HAP-1 (cell line): ENCODE measurements at regions not wholly inside any gene's neighbourhood (a gene's known extent, or its start where the extent isn't known, plus 50 kb on each side); places are given as distances from the start of the nearest gene placed in this dataset.

ENCODE experiments used
- DNase-seq, 2 experiments: peaks; one replicate each; pipeline ENCODE4 v3.0.0-alpha.2; 2016 to 2020; ENCODE audit warnings: low spot score in 2 of 2
- H3K27me3 ChIP-seq: fragments of 250-450 bp; sonication (Bioruptor Pico); 2 replicates; pipeline ENCODE4 v1.5.1; 2020; ENCODE audit warnings: low read depth, mild to moderate bottlenecking, moderate library complexity
- H3K36me3 ChIP-seq: fragments of 250-450 bp; sonication (Bioruptor Pico); replicated peaks from 2 replicates; pipeline ENCODE4 v1.5.1; 2020; ENCODE audit warnings: mild to moderate bottlenecking
- H3K4me1 ChIP-seq: fragments of 250-450 bp; sonication (Bioruptor Pico); 2 replicates; pipeline ENCODE4 v1.5.1; 2020; ENCODE audit warnings: mild to moderate bottlenecking
- H3K4me3 ChIP-seq: fragments of 250-450 bp; sonication (Bioruptor Pico); 2 replicates; pipeline ENCODE4 v1.5.1; 2020; ENCODE audit warnings: mild to moderate bottlenecking, moderate library complexity
- H3K9me3 ChIP-seq: fragments of 250-450 bp; sonication (Bioruptor Pico); 2 replicates; pipeline ENCODE4 v1.5.1; 2020; ENCODE audit warnings: mild to moderate bottlenecking, moderate library complexity
- in situ Hi-C: fragments of 300-500 bp; cut with MboI; formaldehyde crosslinking; loops from 3 replicates; pipeline ENCODE4 v1.14.3; 2020; ENCODE audit warnings: low sequenced_read_pairs, inconsistent platforms, mixed read lengths

GRCh38 chr7:10815546-10815945 is 158.1 kb upstream of the PHF14 start:
- in situ Hi-C loops, result no loop called here

GRCh38 chr7:10821156-10821555 is 152.5 kb upstream of the PHF14 start:
- H3K27me3 ChIP-seq, result no peaks in the 10 kb centered on the region
- no peaks in the 10 kb centered on the region for H3K36me3 ChIP-seq
- no peaks in the 10 kb centered on the region for H3K9me3 ChIP-seq
- DNase-seq, result no peak
- H3K4me3 ChIP-seq, result no peak overlapping the region
- no peaks in the 10 kb centered on the region for H3K4me1 ChIP-seq
- in situ Hi-C loops, result no loop called here

More at GRCh38 chr7:10815546-10815945, 158.1 kb upstream of the PHF14 start:
- Histone ChIP-seq H3K36me3 (no peaks in the 10 kb centered on the region), H3K4me1 (no peaks in the 10 kb centered on the region), H3K9me3 (no peaks in the 10 kb centered on the region), H3K27me3 (no peaks in the 10 kb centered on the region), H3K4me3 (no peak overlapping the region)
- no peak for DNase-seq

GRCh38 chr7:10824154-10824553 is 149.5 kb upstream of the PHF14 start:
- in situ Hi-C loops, result no loop called here
- DNase-seq, result no peak
- H3K9me3 ChIP-seq, result no peaks in the 10 kb centered on the region
- H3K4me1 ChIP-seq, result no peaks in the 10 kb centered on the region
- H3K36me3 ChIP-seq, result no peaks in the 10 kb centered on the region
- H3K4me3 ChIP-seq, result no peak overlapping the region
- no peaks in the 10 kb centered on the region for H3K27me3 ChIP-seq

GRCh38 chr7:10838228-10838627 is 135.4 kb upstream of the PHF14 start:
- Histone ChIP-seq H3K4me3 (no peak overlapping the region), H3K4me1 (no peaks in the 10 kb centered on the region), H3K36me3 (no peaks in the 10 kb centered on the region), H3K27me3 (no peaks in the 10 kb centered on the region), H3K9me3 (no peaks in the 10 kb centered on the region)
- DNase-seq, result no peak
- in situ Hi-C loops, result no loop called here

- no peak for DNase-seq
- H3K9me3 ChIP-seq, result no peaks in the 10 kb centered on the region
- H3K4me1 ChIP-seq, result no peaks in the 10 kb centered on the region
- no peak overlapping the region for H3K4me3 ChIP-seq
- no peaks in the 10 kb centered on the region for H3K27me3 ChIP-seq
- no peaks in the 10 kb centered on the region for H3K36me3 ChIP-seq
- in situ Hi-C loops, result no loop called here
Measured at GRCh38 chr7:10845225-10845624, 128.4 kb upstream of the PHF14 start.

- Histone ChIP-seq H3K27me3 (no peaks in the 10 kb centered on the region), H3K36me3 (no peaks in the 10 kb centered on the region), H3K9me3 (no peaks in the 10 kb centered on the region), H3K4me1 (no peaks in the 10 kb centered on the region), H3K4me3 (no peak overlapping the region)
- in situ Hi-C loops, result no loop called here
- DNase-seq, result no peak
Measured at GRCh38 chr7:10855583-10855982, 118.1 kb upstream of the PHF14 start.

GRCh38 chr7:10860516-10860915 is 113.2 kb upstream of the PHF14 start:
- Histone ChIP-seq H3K27me3 (no peaks in the 10 kb centered on the region), H3K4me1 (no peaks in the 10 kb centered on the region), H3K9me3 (no peaks in the 10 kb centered on the region), H3K4me3 (no peak overlapping the region), H3K36me3 (no peaks in the 10 kb centered on the region)
- in situ Hi-C loops, result no loop called here
- DNase-seq, result no peak

- H3K4me1 ChIP-seq, result no peaks in the 10 kb centered on the region
- in situ Hi-C loops, result no loop called here
- no peaks in the 10 kb centered on the region for H3K36me3 ChIP-seq
- no peak overlapping the region for H3K4me3 ChIP-seq
- no peaks in the 10 kb centered on the region for H3K9me3 ChIP-seq
- H3K27me3 ChIP-seq, result no peaks in the 10 kb centered on the region
- DNase-seq, result no peak
Measured at GRCh38 chr7:10863476-10863875, 110.2 kb upstream of the PHF14 start.

GRCh38 chr7:10874666-10875065 is 99.0 kb upstream of the PHF14 start:
- Histone ChIP-seq H3K4me3 (no peak overlapping the region), H3K27me3 (no peaks in the 10 kb centered on the region), H3K9me3 (no peaks in the 10 kb centered on the region), H3K4me1 (no peaks in the 10 kb centered on the region), H3K36me3 (no peaks in the 10 kb centered on the region)
- no peak for DNase-seq
- in situ Hi-C loops, result no loop called here

- no peak overlapping the region for H3K4me3 ChIP-seq
- H3K36me3 ChIP-seq, result no peaks in the 10 kb centered on the region
- DNase-seq, result no peak
- H3K4me1 ChIP-seq, result no peaks in the 10 kb centered on the region
- H3K9me3 ChIP-seq, result no peaks in the 10 kb centered on the region
- no peaks in the 10 kb centered on the region for H3K27me3 ChIP-seq
- in situ Hi-C loops, result no loop called here
Measured at GRCh38 chr7:10875080-10875479, 98.6 kb upstream of the PHF14 start.

- no peaks in the 10 kb centered on the region for H3K36me3 ChIP-seq
- no peaks in the 10 kb centered on the region for H3K4me1 ChIP-seq
- in situ Hi-C loops, result no loop called here
- H3K4me3 ChIP-seq, result no peak overlapping the region
- no peaks in the 10 kb centered on the region for H3K27me3 ChIP-seq
- no peaks in the 10 kb centered on the region for H3K9me3 ChIP-seq
- no peak for DNase-seq
Measured at GRCh38 chr7:10888861-10889260, 84.8 kb upstream of the PHF14 start.

- Histone ChIP-seq H3K9me3 (no peaks in the 10 kb centered on the region), H3K27me3 (no peaks in the 10 kb centered on the region), H3K4me1 (no peaks in the 10 kb centered on the region), H3K36me3 (no peaks in the 10 kb centered on the region), H3K4me3 (no peak overlapping the region)
- in situ Hi-C loops, result no loop called here
- DNase-seq, result peak; percentile 60 to 64
Measured at GRCh38 chr7:10889266-10889898, 84.3 kb upstream of the PHF14 start.

GRCh38 chr7:10908600-10908999 is 65.1 kb upstream of the PHF14 start:
- no peaks in the 10 kb centered on the region for H3K27me3 ChIP-seq
- no peak overlapping the region for H3K4me3 ChIP-seq
- DNase-seq, result peak; percentile 8 to 59
- H3K4me1 ChIP-seq, result no peaks in the 10 kb centered on the region
- H3K9me3 ChIP-seq, result no peaks in the 10 kb centered on the region
- no peaks in the 10 kb centered on the region for H3K36me3 ChIP-seq
- in situ Hi-C loops, result no loop called here

- in situ Hi-C loops, result no loop called here
- no peak for DNase-seq
- H3K4me3 ChIP-seq, result no peak overlapping the region
- no peaks in the 10 kb centered on the region for H3K4me1 ChIP-seq
- H3K9me3 ChIP-seq, result no peaks in the 10 kb centered on the region
- H3K27me3 ChIP-seq, result no peaks in the 10 kb centered on the region
- H3K36me3 ChIP-seq, result no peaks in the 10 kb centered on the region
Measured at GRCh38 chr7:10910447-10910846, 63.2 kb upstream of the PHF14 start.

GRCh38 chr7:10912077-10912476 is 61.6 kb upstream of the PHF14 start:
- H3K4me3 ChIP-seq, result no peak overlapping the region
- no peaks in the 10 kb centered on the region for H3K27me3 ChIP-seq
- in situ Hi-C loops, result no loop called here
- no peak for DNase-seq
- H3K4me1 ChIP-seq, result no peaks in the 10 kb centered on the region
- H3K36me3 ChIP-seq, result no peaks in the 10 kb centered on the region
- no peaks in the 10 kb centered on the region for H3K9me3 ChIP-seq
